GM19239 (cell line): ENCODE measurements at regions not wholly inside any gene's neighbourhood (a gene's known extent, or its start where the extent isn't known, plus 50 kb on each side); places are given as distances from the start of the nearest gene placed in this dataset.

Source experiments
- DNase-seq: peaks from one replicate; pipeline ENCODE4 v3.0.0; 2011; ENCODE audit warnings: low spot score; ENCODE audit not compliant: insufficient read length
- FAIRE-seq: peaks from 2 replicates; lab custom pipeline; 2011; peaks lifted over from hg19 to GRCh38; lab: Jason Lieb, UNC

DNA sequence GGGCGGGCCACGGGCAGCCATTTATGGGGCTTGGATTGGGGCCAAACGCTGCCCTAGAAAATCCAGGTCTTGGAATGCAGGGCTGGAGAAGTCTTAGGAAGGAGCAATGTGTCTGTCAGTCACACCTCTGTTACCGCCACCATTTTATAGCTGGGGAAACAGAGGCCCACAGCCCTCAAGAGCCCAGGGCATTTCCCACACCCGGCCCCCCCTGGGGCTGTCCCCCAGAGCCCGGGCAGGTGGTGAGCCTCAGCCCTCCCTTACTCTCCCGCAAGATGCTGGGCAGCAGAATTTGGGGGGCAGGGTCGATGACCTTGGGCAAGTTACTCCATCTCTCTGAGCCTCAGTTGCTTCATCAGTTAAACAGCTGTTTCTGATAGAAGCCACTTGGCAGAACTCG, 508.2 kb downstream of the SHQ1 start:
- FAIRE-seq: no peak
- DNase-seq: no peak

DNA sequence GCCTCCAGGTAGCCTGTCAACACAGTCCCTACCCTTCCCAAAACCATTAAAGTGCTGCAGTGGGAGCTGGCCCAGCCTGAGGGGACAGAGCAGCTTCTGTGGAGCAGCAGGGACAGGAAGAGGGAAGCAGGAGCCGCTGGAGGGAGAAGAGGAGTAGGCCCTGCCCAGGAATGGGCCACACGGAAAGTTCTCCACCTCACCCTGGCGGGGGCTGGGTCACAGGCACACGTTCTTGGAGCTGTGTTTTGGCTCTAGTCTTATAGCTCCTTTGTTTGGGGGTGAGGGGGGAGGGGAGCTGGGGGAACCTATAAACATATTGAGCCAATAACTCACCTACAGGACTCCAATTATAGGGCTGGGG, 508.6 kb downstream of the SHQ1 start:
- DNase-seq (no peak), FAIRE-seq (no peak)

DNA sequence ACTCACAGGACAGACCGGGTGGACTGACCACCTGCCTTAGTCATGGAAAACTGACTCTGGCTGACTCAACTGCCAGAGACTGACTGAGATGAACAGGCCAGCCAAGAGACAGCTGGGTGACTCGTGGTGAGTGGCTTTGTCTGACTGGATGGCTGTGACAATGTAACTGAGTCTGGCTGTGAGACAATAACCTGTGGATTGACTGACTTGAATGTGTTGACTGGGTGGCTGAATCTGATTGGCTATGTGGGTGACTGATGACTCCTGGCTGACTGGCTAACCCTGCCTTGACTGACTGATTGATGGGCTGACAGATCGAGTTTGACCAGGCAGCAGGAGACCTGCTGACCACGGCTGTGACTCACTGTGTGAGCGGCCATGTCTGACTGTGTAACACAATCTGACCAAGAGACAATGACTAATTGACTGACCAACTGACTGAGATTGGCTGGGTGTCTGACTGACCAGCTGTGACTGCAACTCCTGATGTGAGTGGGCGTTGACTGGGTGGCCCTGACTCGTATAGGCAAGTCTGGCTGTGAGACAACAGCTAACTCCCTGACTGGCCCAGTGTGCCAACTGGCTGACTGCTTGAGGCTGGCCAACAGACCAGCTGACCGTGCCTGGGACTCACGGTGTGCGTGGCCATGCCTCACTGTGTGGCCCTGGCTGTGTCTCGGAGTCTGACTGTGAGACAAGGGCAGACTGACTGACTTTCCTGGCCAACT, 509.1 kb downstream of the SHQ1 start:
- no peak for FAIRE-seq

DNA sequence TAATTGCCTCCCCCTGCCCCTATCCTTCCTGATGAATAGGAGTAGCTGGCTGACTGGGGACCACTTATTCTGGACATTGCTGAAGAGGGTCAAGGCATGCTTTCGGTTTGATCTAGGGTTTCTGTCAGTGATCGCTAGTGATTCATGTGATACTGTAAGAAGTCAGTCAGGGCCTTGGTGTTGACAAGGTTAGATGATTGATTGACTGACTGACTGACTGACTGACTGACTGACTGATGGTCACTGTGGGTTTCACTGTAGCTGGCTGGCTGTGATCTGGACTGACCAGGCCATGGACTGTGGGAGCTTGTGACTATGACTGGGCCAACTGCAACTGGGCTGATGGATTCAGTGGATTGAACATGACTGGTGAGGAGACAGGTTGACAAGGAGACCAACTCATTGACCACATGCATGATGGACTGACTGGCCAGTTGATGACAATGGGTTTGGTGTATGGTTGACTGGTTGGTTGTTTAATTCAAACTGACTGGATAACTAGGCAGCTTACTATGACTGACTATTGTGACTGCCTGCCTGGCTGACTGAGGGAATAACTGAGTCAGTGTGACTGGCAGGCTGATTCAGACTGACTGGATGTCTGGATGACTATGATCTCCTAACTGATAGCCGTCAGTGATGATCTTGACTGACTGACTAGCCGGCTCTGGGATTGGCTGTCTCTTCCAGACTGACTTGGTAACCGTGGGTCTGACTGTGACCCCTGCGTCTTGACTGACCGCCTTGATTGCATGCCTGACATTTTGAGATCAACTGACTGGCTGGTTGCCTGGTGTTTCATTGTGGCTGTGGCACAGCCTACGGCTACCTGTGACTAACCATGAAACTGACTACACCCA, 509.9 kb downstream of the SHQ1 start:
- FAIRE-seq (no peak), DNase-seq (no peak)

More for the DNA sequence above, 509.1 kb downstream of the SHQ1 start:
- no peak for DNase-seq

DNA sequence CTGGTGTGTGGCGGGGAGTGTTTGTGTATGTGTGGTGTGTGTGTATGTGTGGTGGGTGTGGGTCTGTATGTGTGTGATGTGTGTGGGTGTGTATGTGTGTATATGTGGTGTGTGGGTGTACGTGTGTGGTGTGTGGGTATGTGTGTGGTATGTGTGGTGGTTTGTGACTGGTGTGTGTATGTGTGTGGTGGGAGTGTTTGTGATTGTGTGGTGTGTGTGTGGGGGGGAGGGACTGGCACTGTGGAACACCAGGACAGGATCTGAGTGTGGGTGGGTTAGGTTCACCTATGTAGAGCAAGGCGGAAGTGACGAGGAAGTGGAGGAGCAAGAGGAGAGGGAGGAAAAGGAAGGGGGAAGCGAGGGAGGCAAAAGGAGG, 510.8 kb downstream of the SHQ1 start:
- no peak for FAIRE-seq
- no peak for DNase-seq

DNA sequence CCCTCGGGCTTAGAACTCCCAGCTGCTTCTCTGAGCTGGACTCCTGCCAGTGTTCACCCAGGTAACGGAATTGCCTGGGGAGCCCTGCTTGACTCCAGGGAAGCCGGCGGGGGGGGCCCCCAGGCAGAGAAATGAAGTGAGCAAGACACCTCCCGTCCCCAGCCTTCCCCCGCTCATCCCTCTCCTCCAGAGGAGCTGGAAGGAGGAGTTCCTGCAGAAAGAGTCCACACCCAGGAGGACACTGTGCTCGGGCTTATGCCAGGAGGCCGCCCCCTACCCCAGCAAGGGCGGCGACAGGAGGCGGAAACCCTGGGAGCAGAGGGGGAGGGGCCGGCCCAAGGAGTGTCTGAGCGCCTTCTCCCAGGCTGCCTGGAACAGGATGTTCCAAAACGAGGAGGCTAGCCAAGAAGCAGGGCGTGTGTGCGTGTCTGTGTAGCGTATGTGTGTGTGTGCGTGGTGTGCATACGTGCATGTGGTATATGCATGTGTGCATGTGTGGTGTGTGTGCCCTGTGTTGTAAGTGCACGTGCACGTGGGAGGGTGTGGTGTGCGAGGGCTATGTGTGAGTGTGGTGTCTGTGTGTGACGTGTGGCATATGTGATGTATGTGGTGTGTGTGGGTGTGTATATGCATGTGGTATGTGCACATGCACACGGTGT, 511.3 kb downstream of the SHQ1 start:
- FAIRE-seq (no peak), DNase-seq (no peak)

DNA sequence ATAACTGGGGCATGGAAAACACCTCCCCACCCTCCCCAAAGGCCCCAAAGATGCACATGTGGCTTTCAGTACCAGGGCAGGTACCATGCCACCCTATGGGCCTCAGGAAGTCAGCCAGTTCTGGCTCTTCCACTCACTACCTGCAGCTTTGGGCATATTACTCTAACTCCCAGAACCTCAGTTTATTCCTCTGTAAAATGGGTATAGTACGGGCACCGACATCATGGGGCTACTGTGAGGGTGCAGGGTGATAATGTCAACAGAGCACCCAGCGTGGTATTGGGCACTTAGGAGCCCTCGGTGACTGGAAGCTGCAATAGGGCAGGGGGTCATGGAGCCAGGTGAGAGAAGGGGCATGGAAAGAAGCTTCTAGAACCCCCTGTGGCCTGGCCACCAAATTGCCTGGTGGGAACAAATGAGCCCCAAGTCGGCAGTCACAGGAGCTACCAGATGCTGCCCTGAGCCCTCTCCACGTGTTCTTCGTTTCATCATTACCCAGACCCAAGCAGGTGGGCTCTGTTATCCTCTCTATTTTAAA, 512.1 kb downstream of the SHQ1 start:
- FAIRE-seq (no peak), DNase-seq (no peak)

DNA sequence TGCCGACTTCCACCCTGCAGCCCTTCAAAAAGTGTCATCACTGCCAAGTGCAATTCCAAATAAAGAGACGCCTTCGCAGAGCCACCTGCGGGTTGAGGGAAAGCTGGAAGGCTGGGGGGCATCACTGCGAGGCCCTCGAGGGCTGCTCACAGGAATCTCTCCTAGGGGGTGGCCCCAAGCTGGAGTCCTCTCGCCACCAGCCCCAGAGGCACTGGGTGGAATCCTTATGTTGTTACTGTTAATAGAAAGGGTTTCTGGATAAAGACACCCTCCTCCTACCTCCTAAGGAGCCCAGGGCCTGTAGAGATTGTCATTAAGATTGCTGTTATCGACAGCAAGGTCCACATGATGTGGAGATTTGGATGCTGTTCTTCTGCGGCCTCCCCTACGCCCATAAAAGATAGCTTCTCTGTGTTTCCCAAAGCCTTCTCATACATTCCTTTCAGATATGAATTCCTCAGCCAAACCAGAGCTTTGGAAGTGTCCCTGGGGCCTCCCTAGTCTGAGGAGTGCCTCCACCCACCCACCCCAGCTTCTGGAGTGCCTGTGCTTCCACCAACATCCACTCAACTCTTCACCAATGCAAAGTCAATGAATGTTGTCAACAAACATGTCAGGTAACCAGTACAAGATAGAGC, 512.7 kb downstream of the SHQ1 start:
- FAIRE-seq: no peak
- no peak for DNase-seq

DNA sequence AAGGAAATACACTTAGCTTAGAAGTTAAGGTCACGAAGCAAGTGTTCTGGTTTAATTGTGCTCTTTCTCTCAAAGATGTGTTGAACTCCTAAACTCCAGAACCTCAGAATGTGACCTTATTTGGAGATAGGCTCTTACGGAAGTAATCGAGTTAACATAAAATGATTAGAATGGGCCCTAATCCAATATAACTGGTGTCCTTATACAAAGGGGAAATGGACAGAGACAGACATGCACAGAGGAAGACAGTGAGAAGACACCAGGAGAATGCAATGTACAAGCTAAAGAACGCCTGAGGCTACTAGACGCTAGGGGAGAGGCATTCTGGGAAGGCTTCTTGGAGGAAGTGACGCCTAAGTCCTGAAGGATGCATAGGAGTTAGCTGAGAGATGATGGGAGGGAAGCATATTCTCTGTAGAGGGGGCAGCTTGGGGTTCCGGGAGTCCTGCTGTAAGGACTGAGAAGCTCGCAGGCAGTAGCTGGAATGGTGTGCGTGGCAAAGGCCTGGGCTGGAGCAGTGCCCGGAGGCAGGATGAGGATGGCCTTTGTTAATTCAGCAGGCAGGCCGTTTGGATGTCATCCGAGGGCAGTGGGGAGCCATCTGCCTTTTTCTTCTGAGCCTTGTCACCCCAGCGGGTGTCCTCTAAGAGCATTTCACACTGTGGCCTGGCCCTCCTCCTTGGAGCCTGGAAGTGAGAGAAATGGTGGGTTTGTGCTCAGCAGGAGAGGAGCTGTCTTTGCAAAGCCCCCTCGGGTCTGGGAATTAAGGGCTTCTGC, 513.4 kb downstream of the SHQ1 start:
- FAIRE-seq (no peak), DNase-seq (no peak)

DNA sequence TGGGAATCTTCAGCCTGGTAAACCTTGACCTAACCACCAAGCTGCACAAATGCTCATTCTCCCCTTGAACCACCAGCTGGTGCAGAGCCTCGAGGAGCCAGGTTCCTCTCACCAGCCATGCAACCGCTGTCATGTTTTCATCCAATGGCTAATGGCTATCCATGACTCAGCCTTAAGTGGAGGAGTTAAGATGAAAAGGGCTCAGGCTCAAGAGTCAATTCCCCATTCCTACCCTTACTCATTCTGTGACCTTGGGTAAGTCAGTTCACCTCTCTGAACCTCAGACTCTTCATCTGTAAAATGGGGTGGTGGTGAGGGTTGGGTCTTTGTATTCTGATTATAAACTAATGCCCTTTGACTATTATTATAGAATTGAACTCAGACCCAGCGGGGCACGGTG, 515.6 kb downstream of the SHQ1 start:
- DNase-seq (no peak), FAIRE-seq (no peak)

DNA sequence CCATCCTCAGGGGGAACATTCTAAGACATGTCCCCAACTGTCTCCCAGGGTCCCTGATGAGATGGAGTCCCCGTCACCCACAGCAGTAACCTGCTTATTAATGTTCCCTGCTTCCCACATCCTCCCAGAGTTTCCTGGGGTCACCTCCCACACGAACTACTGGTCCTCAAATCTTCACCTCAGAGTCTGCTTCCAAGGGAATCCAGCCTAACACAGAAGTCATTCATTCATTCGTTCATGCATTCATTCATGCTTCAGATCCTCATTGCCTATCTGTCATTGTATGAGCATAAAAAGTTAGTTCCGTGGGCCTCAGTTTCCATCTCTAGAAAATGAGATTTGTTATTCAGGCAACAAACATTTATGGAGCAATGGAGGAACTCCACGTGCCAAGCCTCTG, 516.2 kb downstream of the SHQ1 start:
- FAIRE-seq (no peak), DNase-seq (no peak)

DNA sequence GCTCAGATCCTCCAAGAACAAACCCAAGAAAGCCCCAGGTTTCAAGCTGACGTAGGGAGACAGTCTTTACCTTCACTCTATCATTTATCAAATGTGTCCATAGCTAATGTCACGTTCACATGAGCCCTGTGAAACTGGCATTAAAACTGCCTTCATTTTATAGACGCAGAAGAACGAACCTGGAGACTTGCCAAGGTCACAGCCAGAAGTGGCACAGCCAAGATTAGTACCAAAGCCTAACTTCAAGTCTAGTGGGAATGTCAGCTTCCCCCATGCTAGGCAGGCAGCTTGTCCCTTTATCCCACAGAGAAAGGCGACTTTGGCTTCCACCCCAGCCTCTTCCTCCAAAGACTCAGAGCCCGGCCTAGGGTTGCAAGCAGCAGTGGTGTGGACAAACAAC, 517.2 kb downstream of the SHQ1 start:
- no peak for FAIRE-seq

DNA sequence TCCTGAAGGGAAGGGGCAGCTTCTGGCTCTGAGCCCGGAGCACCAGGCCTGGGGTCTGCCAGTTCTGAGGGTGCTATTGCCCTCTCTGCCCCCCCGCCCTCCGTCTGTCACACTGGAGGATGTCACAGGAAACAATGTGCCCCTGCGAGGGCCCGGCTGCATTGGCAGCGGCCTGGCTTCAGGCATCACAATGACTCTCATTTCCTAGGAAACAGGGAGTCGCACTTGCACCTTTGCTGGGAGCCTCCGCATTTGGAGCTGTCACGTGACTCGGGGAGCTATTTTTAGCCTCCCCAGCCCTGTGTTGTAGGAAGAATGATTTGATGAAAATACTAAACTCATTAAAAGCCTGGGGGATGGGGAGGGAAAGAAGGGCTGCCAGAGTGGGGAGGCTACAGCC, 518.9 kb downstream of the SHQ1 start:
- FAIRE-seq (no peak), DNase-seq (no peak)

More for the DNA sequence above, 517.2 kb downstream of the SHQ1 start:
- DNase-seq: no peak

DNA sequence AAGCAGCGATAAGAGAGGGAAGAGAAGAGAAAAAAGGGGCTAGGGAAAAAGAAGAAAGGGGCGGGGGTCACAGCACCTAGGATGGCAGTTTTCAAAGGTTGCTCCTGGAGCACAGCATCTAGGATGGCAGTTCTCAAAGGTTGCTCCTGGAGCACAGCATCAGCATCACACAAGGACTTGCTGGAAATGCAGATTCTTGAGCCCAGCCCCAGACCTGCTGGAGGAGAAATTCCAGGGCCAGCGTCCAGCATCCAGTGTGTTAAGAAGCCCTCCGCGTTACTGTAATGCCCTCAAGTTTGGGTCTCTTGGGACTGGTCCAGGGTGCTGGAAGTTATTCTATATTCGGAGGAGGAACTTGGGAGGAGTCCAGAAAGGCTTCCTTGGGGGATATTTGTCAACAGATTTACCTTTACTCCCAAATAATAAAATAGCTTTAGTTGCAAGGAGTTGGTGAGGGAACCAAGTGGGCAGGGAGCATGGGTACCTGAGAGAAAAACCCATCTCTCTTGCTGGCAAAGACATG, 519.4 kb downstream of the SHQ1 start:
- DNase-seq (no peak), FAIRE-seq (no peak)

DNA sequence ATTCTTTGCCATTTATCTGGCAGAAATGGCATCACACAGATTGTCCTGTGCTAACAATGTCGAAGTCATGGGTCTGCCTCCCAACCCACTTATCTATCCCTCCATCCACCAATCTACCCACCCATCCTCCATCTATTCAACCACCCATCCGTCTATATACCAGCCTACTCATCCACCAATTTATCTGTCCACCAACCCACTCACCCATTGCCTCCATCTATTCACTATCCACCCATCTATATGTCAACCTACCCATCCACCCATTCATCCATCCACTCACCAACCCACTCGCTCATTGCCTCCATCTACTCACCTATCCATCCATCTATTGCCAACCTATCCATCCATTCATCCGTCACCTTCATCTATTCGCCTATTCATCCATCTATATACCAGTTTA, 521.2 kb downstream of the SHQ1 start:
- no peak for FAIRE-seq
- no peak for DNase-seq

DNA sequence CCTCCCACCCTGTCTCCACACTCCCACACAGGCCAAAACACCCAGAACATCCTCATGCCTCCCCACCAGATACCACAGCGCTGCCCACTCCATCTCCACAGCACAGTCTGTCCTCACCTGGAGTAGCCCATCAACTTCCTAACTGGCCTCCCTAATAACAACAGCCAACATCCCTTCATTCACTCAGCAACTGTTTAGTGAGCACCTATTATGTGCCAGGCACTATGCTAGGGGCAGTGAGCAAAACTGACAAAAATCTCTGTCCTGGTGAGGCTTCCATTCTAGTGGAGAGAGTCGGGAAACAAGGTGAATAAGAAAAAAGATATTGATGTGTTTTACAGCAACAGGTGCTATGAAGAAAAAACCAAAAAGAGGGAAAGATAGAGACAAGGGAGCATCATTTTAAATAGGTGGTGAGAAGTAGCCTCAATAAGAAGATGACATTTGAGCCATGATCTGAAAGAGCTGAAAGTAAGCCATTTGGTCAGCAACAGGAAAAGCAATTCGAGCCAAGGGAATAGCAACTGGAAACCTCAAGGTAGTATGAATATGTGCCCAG, 523.9 kb downstream of the SHQ1 start:
- DNase-seq: no peak
- no peak for FAIRE-seq

DNA sequence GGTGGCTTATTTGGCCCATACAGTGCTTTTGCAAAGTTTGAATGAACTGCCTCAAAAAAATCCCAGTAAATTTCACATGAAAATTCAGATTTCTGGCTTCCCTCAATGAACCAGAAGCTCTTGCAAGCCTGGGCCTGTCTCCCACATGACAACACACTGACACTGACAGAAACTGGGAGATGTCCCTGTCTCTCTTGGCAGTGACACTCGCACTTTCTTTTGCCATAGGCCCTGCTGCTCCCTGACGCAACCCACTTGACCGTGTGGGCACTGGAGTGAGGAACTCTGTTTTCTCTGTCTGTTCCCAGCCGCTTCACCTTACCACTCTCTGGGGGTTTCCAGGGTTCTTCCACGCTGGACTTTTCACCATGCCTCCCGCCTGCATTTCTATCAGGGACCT, 524.5 kb downstream of the SHQ1 start:
- DNase-seq: no peak
- FAIRE-seq: no peak

DNA sequence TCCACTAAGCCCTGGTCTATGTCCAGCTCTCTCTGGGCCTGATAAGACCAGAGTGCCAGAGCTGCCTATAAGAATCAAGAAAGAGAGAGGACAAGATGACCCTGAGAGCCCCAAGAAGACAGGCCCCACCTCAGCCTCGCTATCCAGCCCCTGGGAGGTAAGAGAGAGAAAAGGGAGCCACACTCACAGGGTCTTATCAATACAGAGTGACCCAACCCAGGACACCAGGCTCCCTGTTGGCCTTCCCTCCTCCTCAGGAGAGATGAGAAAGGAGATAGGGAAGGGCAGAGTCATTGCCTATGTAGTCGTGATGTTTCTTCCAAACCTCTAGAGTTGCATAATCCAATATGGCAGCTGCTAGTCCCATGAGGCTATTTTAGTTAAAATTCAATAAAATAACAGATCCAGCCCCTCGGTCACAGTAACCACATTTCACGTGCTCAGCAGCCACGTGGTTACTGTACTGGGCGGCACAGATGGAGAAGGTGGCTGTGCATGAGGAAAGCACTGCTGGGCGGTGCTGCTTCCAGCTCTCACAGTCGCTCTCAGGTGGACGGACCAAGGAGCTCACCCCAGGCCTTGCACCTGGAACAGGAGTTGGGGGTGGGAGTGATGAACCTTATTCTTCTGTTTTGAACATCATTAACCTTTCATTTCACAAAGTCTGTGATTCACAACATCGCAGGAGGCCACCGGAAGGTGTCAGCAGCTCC, 525.8 kb downstream of the SHQ1 start:
- FAIRE-seq: no peak
- no peak for DNase-seq

DNA sequence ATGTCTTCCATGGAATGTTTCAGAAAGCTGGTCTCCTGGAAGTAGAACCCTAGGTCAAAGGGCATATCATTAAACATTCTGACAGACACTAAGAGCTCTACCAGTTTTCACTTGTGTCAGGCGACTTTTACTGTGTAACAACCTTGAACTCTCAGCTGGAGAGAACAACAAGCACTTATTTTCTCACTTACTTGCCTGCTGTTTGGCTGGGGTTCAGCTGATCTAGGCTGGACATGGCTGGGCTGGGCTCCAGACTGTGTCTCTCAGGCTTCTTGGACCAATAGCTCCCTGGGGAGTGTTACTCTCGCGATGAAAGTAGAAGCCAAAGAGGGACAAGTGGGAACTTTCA, 527.3 kb downstream of the SHQ1 start:
- FAIRE-seq (no peak), DNase-seq (no peak)
